Cerebellar nuclear complex (tissue), 1 donor: ENCODE measurements at regions not wholly inside any gene's neighbourhood (a gene's known extent, or its start where the extent isn't known, plus 50 kb on each side); places are given as distances from the start of the nearest gene placed in this dataset.

Source experiments
- DNase-seq, 2 experiments: peaks; one replicate each; lab custom pipeline; 2025; lab: John Stamatoyannopoulos, UW

DNA sequence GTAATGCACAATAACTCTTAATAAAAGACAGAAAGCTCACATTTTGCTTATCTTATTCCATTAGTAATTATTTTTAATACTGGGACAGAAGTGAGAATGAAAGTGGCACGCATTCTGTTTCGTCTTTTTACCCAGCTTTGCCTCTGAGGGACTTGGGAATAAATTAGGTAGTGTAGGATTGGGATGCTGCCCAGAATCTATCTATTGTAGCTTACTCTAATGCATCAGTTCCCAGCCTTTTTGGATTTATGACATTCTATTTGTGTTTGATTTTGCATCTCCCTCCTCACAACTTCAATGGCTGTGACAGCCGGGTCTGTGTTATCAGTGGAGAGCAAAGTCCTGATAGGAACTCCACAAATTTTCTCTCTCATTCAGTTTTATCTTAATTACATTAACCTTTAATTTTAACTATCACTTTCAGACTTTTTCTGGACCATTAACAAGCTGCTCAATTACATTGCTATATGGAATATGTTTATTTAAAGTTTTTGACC lies 62.9 kb upstream of the TULP4 start:
- no peak for DNase-seq

- DNase-seq: no peak
Measured at GRCh38 chr6:158251565-158251964, 60.7 kb upstream of the TULP4 start.

GRCh38 chr6:158253248-158253647 lies 59.0 kb upstream of the TULP4 start:
- DNase-seq: no peak

DNA sequence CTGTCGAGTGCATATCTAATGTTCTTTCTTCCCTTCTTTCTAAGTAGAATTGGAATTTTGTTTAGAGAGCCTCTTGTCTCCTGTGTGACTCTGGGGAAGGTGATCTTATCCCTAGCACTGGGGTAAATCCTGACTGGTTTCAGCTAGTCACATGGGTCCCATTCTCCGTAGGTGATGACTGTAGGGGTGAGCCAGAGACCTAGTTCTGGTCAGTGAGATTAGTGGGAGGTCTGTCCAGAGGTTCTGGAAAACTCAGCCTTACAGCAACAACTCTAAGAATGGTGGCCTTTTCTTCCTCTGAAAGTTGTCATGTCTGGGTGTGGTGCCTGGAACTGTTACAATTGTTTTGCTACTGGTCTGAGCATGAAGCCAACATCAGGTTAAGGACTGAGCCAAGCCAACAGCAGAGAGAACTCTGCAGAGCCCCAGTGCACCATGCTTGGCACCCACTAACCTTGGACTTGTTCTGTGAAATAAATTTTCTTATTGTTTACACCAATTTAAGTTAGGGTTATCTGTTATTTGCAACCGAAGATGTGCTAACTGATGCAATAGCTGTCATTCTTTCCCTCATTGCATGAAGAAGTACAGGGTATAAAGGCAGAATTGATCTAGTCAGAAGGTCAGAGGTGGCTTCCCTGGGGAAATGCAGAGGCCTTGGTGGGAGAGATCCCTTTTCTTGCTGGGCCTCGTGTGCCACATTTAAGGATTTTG lies 56.8 kb upstream of the TULP4 start:
- DNase-seq: no peak

- peak in 1 of 2 experiments; percentile 22 for DNase-seq
Measured at GRCh38 chr6:158255989-158256601, 56.2 kb upstream of the TULP4 start.

GRCh38 chr6:158256746-158257424 lies 55.4 kb upstream of the TULP4 start:
- peak; percentile 53 to 94 for DNase-seq

GRCh38 chr6:158257425-158257759 lies 54.9 kb upstream of the TULP4 start:
- DNase-seq: no peak

GRCh38 chr6:158257781-158258180 lies 54.5 kb upstream of the TULP4 start:
- no peak for DNase-seq

- DNase-seq: no peak
Measured at GRCh38 chr6:158259136-158259535, 53.1 kb upstream of the TULP4 start.

GRCh38 chr6:158259845-158260244 lies 52.4 kb upstream of the TULP4 start:
- DNase-seq: no peak

DNA sequence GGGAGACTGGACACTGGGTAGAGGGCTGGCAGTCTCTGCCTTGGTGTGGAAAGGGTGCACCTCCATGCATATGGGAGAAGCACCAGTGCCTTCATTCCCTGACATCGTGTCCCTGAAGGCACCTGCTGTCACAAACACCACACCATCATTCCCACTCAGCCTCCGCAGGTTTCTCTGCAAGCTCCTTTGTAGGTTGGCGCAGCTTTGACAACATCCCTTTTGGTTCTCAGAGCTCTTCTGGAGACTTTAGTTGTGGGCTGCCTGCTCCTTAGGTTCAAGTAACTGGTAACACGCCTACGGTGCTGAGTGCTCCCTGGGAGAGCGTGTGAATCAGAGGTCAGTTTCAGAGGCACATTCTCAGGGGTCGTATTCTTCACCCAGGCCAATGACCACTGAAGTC lies 50.2 kb upstream of the TULP4 start:
- DNase-seq: no peak
